H1 (cell line): ENCODE measurements at regions not wholly inside any gene's neighbourhood (a gene's known extent, or its start where the extent isn't known, plus 50 kb on each side); places are given as distances from the start of the nearest gene placed in this dataset.

Experiments
- CTCF ChIA-PET: fragments of 300-600 bp; sonication (Branson Sonifier 250); formaldehyde crosslinking; loops from one replicate; lab custom pipeline; 2021; ENCODE audit not compliant: partially characterized antibody; lab: Charles Lee
- POLR2A ChIA-PET: fragments of 300-600 bp; sonication (Branson Sonifier 250); formaldehyde crosslinking; loops from one replicate; lab custom pipeline; 2021; ENCODE audit warnings: inconsistent platforms; ENCODE audit not compliant: partially characterized antibody; lab: Charles Lee
- DNase-seq, 2 experiments: peaks; one replicate each; pipeline versions ENCODE4 v3.0.0 to v3.0.0-alpha.2; 2010 to 2022; ENCODE audit warnings: low spot score in 2 of 2, low read depth in 1 of 2, mixed read lengths in 1 of 2
- FAIRE-seq: peaks from 2 replicates; lab custom pipeline; 2011; peaks lifted over from hg19 to GRCh38; lab: Jason Lieb, UNC
- H2AFZ ChIP-seq: 2 replicates; pipeline ENCODE4 v1.8.1; 2012; ENCODE audit warnings: low read length, inconsistent platforms
- H2AK5ac ChIP-seq: 2 replicates; pipeline ENCODE4 v1.6.1; 2013; ENCODE audit warnings: low read depth, low read length
- H2BK120ac ChIP-seq: replicated peaks from 2 replicates; pipeline ENCODE3; 2013; ENCODE audit warnings: low read depth, low read length, inconsistent platforms
- H2BK12ac ChIP-seq: 2 replicates; pipeline ENCODE4 v1.6.1; 2013; ENCODE audit warnings: low read depth, low read length
- H2BK15ac ChIP-seq: 2 replicates; pipeline ENCODE4 v1.6.1; 2013; ENCODE audit warnings: low read length
- H2BK20ac ChIP-seq: 2 replicates; pipeline ENCODE4 v1.6.1; 2013; ENCODE audit warnings: low read length
- H2BK5ac ChIP-seq: 2 replicates; pipeline ENCODE4 v1.6.1; 2013; ENCODE audit warnings: low read depth, low read length
- H3K14ac ChIP-seq: 2 replicates; pipeline ENCODE4 v1.6.1; 2013; ENCODE audit warnings: inconsistent platforms; ENCODE audit not compliant: insufficient read length
- H3K18ac ChIP-seq: 2 replicates; pipeline ENCODE4 v1.6.1; 2013; ENCODE audit warnings: low read length; ENCODE audit errors: extremely low read depth
- H3K23ac ChIP-seq: 2 replicates; pipeline ENCODE4 v1.6.1; 2013; ENCODE audit warnings: inconsistent platforms; ENCODE audit not compliant: insufficient read length
- H3K23me2 ChIP-seq: 2 replicates; pipeline ENCODE4 v1.6.1; 2013; ENCODE audit warnings: low read depth, low read length
- H3K27ac ChIP-seq: 2 replicates; pipeline ENCODE4 v1.6.1; 2011; ENCODE audit warnings: low read depth, low read length, inconsistent platforms
- H3K27me3 ChIP-seq, 4 experiments: replicated peaks in 1 of 4; 1 replicate in 1 of 4; 2 replicates in 3 of 4; pipeline versions ENCODE4 v1.6.1 to v1.8.1; 2011 to 2013; ENCODE audit warnings: low read length in 3 of 4, mild to moderate bottlenecking in 3 of 4, inconsistent platforms in 2 of 4, mixed read lengths in 2 of 4, moderate library complexity in 1 of 4; ENCODE audit not compliant: control insufficient read depth in 3 of 4, insufficient read depth in 3 of 4; ENCODE audit errors: extremely low read depth in 1 of 4
- H3K36me3 ChIP-seq, 4 experiments: 2 replicates each; pipeline versions ENCODE4 v1.6.1 to v1.8.1; 2011 to 2013; ENCODE audit warnings: mild to moderate bottlenecking in 4 of 4, low read length in 3 of 4, moderate library complexity in 2 of 4, control low read depth in 1 of 4, inconsistent platforms in 1 of 4; ENCODE audit not compliant: insufficient read depth in 4 of 4, control insufficient read depth in 2 of 4
- H3K4ac ChIP-seq: replicated peaks from 2 replicates; pipeline ENCODE3; 2013; ENCODE audit warnings: low read length, low read depth, mixed read lengths, inconsistent platforms; ENCODE audit not compliant: insufficient read length
- H3K4me1 ChIP-seq, 4 experiments: replicated peaks in 1 of 4; 1 replicate in 1 of 4; 2 replicates in 3 of 4; pipeline versions ENCODE4 v1.6.1 to v1.8.1; 2011 to 2013; ENCODE audit warnings: low read length in 3 of 4, inconsistent platforms in 2 of 4, mixed read lengths in 1 of 4; ENCODE audit not compliant: insufficient read depth in 4 of 4, control insufficient read depth in 3 of 4
- H3K4me2 ChIP-seq, 2 experiments: 2 replicates each; pipeline versions ENCODE4 v1.6.1 to v1.8.1; 2011 to 2013; ENCODE audit warnings: low read depth in 2 of 2, low read length in 2 of 2, control low read depth in 1 of 2, inconsistent platforms in 1 of 2, mild to moderate bottlenecking in 1 of 2; ENCODE audit not compliant: insufficient read depth in 1 of 2
- H3K4me3 ChIP-seq, 4 experiments: fragments of 200-600, 300-600 bp in 1 of 4; sonication (generic), shearing (Covaris generic), sonication (Bioruptor Twin) in 1 of 4; 2 replicates each; pipeline versions ENCODE4 v1.5.1 to v1.8.1; 2011 to 2016; ENCODE audit warnings: low read length in 4 of 4, low read depth in 3 of 4, control low read depth in 2 of 4, inconsistent platforms in 2 of 4, mild to moderate bottlenecking in 2 of 4, mixed read lengths in 1 of 4, moderate library complexity in 1 of 4; ENCODE audit not compliant: insufficient read depth in 2 of 4; ENCODE audit errors: extremely low read depth in 1 of 4
- H3K56ac ChIP-seq: replicated peaks from 2 replicates; pipeline ENCODE3; 2013; ENCODE audit warnings: low read depth, mild to moderate bottlenecking, mixed read lengths, low read length, inconsistent platforms; ENCODE audit not compliant: insufficient read length
- H3K79me1 ChIP-seq: 2 replicates; pipeline ENCODE4 v1.6.1; 2013; ENCODE audit warnings: low read depth, low read length, control low read depth
- H3K79me2 ChIP-seq, 2 experiments: 2 replicates each; pipeline versions ENCODE4 v1.6.1 to v1.8.1; 2012 to 2013; ENCODE audit warnings: low read length in 2 of 2, mild to moderate bottlenecking in 2 of 2, inconsistent platforms in 1 of 2; ENCODE audit not compliant: insufficient read depth in 2 of 2, control insufficient read depth in 1 of 2
- H3K9ac ChIP-seq, 4 experiments: replicated peaks in 1 of 4; 1 replicate in 1 of 4; 2 replicates in 3 of 4; pipeline versions ENCODE4 v1.6.1 to v1.8.1; 2011 to 2013; ENCODE audit warnings: low read depth in 3 of 4, low read length in 3 of 4, control low read depth in 2 of 4, mild to moderate bottlenecking in 2 of 4, moderate library complexity in 2 of 4, inconsistent platforms in 1 of 4; ENCODE audit errors: extremely low read depth in 1 of 4
- H3K9me3 ChIP-seq, 2 experiments: 2 replicates each; pipeline versions ENCODE4 v1.6.1 to v1.8.1; 2012 to 2013; ENCODE audit warnings: mild to moderate bottlenecking in 2 of 2, moderate library complexity in 2 of 2, control low read depth in 1 of 2, inconsistent platforms in 1 of 2, low read depth in 1 of 2, low read length in 1 of 2, mixed read lengths in 1 of 2; ENCODE audit not compliant: insufficient read depth in 2 of 2
- H4K20me1 ChIP-seq, 2 experiments: replicated peaks in 1 of 2; 2 replicates each; pipeline versions ENCODE3 to v1.8.1; 2011 to 2013; ENCODE audit warnings: inconsistent platforms in 2 of 2, low read length in 2 of 2, mild to moderate bottlenecking in 1 of 2; ENCODE audit not compliant: insufficient read depth in 2 of 2, control insufficient read depth in 1 of 2
- H4K5ac ChIP-seq: 2 replicates; pipeline ENCODE4 v1.6.1; 2013; ENCODE audit warnings: low read length, low read depth, mixed read lengths, inconsistent platforms; ENCODE audit not compliant: insufficient read length
- H4K8ac ChIP-seq: 2 replicates; pipeline ENCODE4 v1.8.0; 2013; ENCODE audit warnings: mild to moderate bottlenecking, moderate library complexity, low read length, inconsistent platforms; ENCODE audit not compliant: insufficient read depth; ENCODE audit errors: extremely low read depth
- H4K91ac ChIP-seq: replicated peaks from 2 replicates; pipeline ENCODE3; 2013; ENCODE audit warnings: low read length, mixed read lengths, inconsistent platforms; ENCODE audit not compliant: insufficient read length
- FOSL1 ChIP-seq: IDR thresholded peaks from 2 replicates; pipeline ENCODE4 v1.6.1; 2011; ENCODE audit warnings: mild to moderate bottlenecking, low read depth, low read length, moderate library complexity; ENCODE audit not compliant: insufficient read depth
- POLR2A ChIP-seq, 2 experiments: IDR thresholded peaks; 1 replicate in 1 of 2; 2 replicates in 1 of 2; pipeline ENCODE4 v1.6.1; 2011; ENCODE audit warnings: low read depth in 2 of 2, low read length in 2 of 2, mild to moderate bottlenecking in 2 of 2; ENCODE audit errors: control extremely low read depth in 1 of 2
- SIN3A ChIP-seq, 2 experiments: IDR thresholded peaks in 1 of 2; conservative IDR thresholded peaks in 1 of 2; 2 replicates each; pipeline ENCODE4 v1.6.1; 2011 to 2012; ENCODE audit warnings: low read length in 2 of 2, improper control_type of control experiment in 1 of 2, low read depth in 1 of 2, mild to moderate bottlenecking in 1 of 2
- SP2 ChIP-seq: IDR thresholded peaks from 2 replicates; pipeline ENCODE4 v1.6.1; 2012; ENCODE audit warnings: mild to moderate bottlenecking, low read length, inconsistent platforms
- WGBS, 2 experiments: shearing (Covaris generic) in 1 of 2; methylation state at CpG; one replicate each; pipeline versions ENCODE4 v1.1.6 to v1.1.7; 2013 to 2015; ENCODE audit warnings: low lambda C conversion rate in 2 of 2, mixed read lengths in 2 of 2, inconsistent platforms in 1 of 2, low coverage in 1 of 2, missing lambda C conversion rate in 1 of 2; ENCODE audit not compliant: insufficient replicate concordance in 2 of 2, insufficient coverage in 1 of 2, insufficient read length in 1 of 2; ENCODE audit errors: extremely low coverage in 1 of 2, missing lambda C conversion rate in 1 of 2; 5-methylcytosine and 5-hydroxymethylcytosine counted together

DNA sequence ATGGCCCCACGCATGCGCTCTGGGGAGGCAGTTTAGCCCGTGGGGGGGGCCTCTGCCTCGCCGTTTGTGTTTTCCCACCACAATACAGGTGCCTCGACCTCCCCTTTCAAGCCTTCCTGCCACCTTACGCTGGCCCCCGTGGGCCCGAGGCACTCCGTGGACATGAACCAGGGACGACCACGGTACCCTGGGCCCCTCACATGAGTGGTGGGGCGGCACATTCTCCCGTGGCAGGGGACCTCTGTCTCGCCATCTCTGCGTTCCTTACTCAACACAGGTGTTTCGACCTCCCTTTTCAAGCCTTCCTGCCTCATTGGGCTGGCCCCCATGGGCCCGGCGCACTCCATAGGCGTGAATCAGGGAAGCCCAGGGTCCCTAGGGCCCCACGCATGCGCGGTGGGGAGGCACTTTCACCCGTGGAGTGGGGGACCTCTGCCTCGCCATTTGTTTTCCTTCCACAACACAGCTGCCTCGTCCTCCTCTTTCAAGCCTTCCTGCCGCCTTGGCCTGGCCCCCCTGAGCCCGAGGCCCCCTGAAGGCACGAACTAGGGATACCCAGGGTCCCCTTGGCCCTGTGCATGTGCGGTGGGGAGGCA lies 339.5 kb downstream of the ALG10 start:
- no peak overlapping the region for H2BK12ac ChIP-seq
- no peak overlapping the region for H3K4me3 ChIP-seq
- TF ChIP-seq POLR2A (IDR thresholded peaks at IDR 0.05; ENCODE audit: control extremely low read depth in 1 of 2, low read depth in 2 of 2, low read length in 2 of 2), result no peak
- TF ChIP-seq FOSL1, result no peak
- TF ChIP-seq SIN3A (conservative IDR thresholded peaks at IDR 0.05 in 1 of 2, IDR thresholded peaks at IDR 0.05 in 1 of 2; ENCODE audit: low read depth in 1 of 2, low read length in 2 of 2), result no peak
- TF ChIP-seq SP2, result no peak
- H3K4me2 ChIP-seq, result no peak overlapping the region
- DNase-seq, result no peak
- H3K27ac ChIP-seq, result no peak overlapping the region
- H3K79me1 ChIP-seq, result no peaks in the 10 kb centered on the region
- H2BK120ac ChIP-seq, result no peak overlapping the region
- H3K56ac ChIP-seq, result no peak overlapping the region
- H4K91ac ChIP-seq, result no peak overlapping the region
- H3K9me3 ChIP-seq, result peaks cover 81 to 100% of the 10 kb centered on the region in 2 experiments
- no peak overlapping the region for H3K9ac ChIP-seq
- no peak overlapping the region for H2AFZ ChIP-seq
- no peak overlapping the region for H2BK5ac ChIP-seq
- no peak overlapping the region for H4K8ac ChIP-seq
- whole genome bisulfite sequencing, 2 experiments, result 75% methylated on average over 26 of the region's 30 CpGs; no CpG with 5 or more reads in 1 of the 2 experiments
- H4K5ac ChIP-seq, result no peak overlapping the region
- H3K36me3 ChIP-seq, result no peaks in the 10 kb centered on the region
- H4K20me1 ChIP-seq, result no peaks in the 10 kb centered on the region
- no peaks in the 10 kb centered on the region for H3K23me2 ChIP-seq
- no peak for FAIRE-seq
- H3K14ac ChIP-seq, result no peak overlapping the region
- ChIA-PET CTCF (no interaction called here), POLR2A (no interaction called here)
- no peak overlapping the region for H2BK15ac ChIP-seq
- H3K18ac ChIP-seq, result no peak overlapping the region
- H3K23ac ChIP-seq, result no peak overlapping the region
- H3K4me1 ChIP-seq, result no peaks in the 10 kb centered on the region
- no peak overlapping the region for H3K4ac ChIP-seq
- no peaks in the 10 kb centered on the region for H3K27me3 ChIP-seq
- no peaks in the 10 kb centered on the region for H3K79me2 ChIP-seq
- no peak overlapping the region for H2AK5ac ChIP-seq
- H2BK20ac ChIP-seq, result no peak overlapping the region
